Activated naive CD8-positive, alpha-beta T cell treated with anti-CD3 and anti-CD28 coated beads for 36 hours (primary cell): ENCODE measurements at regions not wholly inside any gene's neighbourhood (a gene's known extent, or its start where the extent isn't known, plus 50 kb on each side); places are given as distances from the start of the nearest gene placed in this dataset.
A peak's percentile ranks its signal among the peaks of the same experiment; 100 is the strongest.
"Not testable (repeated sequence)": the region's sequence is repeated elsewhere in the genome, so short reads cannot be mapped to it uniquely, and the experiment has no call there.

Experiments used
- DNase-seq: peaks from one replicate; pipeline ENCODE4 v3.0.0; 2021
- H3K27ac Mint-ChIP-seq: one replicate; pipeline ENCODE4 v1.8.0; 2022; ENCODE audit warnings: mild to moderate bottlenecking, moderate library complexity, mixed read lengths
- H3K27me3 Mint-ChIP-seq: one replicate; pipeline ENCODE4 v1.8.0; 2022; ENCODE audit warnings: mild to moderate bottlenecking, mixed read lengths
- H3K36me3 Mint-ChIP-seq: one replicate; pipeline ENCODE4 v1.8.0; 2021; ENCODE audit warnings: mild to moderate bottlenecking, mixed read lengths
- H3K4me1 Mint-ChIP-seq: one replicate; pipeline ENCODE4 v1.8.0; 2021; ENCODE audit warnings: mixed read lengths
- H3K4me3 Mint-ChIP-seq: one replicate; pipeline ENCODE4 v1.8.0; 2022; ENCODE audit warnings: mild to moderate bottlenecking, moderate library complexity, mixed read lengths
- H3K9me3 Mint-ChIP-seq: one replicate; pipeline ENCODE4 v1.8.0; 2022; ENCODE audit warnings: mixed read lengths

GRCh38 chr3:198139513-198140167 is 179.6 kb downstream of the LMLN start:
- not testable (repeated sequence) for H3K4me1 Mint-ChIP-seq, H3K36me3 Mint-ChIP-seq, H3K27ac Mint-ChIP-seq, H3K27me3 Mint-ChIP-seq, H3K4me3 Mint-ChIP-seq, DNase-seq, H3K9me3 Mint-ChIP-seq

GRCh38 chr3:198143300-198144137 is 183.5 kb downstream of the LMLN start:
- DNase-seq, H3K9me3 Mint-ChIP-seq, H3K4me1 Mint-ChIP-seq, H3K27ac Mint-ChIP-seq, H3K27me3 Mint-ChIP-seq, H3K4me3 Mint-ChIP-seq, H3K36me3 Mint-ChIP-seq: not testable (repeated sequence)

GRCh38 chr3:198145231-198145784 is 185.3 kb downstream of the LMLN start:
- not testable (repeated sequence) for H3K4me1 Mint-ChIP-seq, H3K27ac Mint-ChIP-seq, H3K27me3 Mint-ChIP-seq, H3K9me3 Mint-ChIP-seq, H3K36me3 Mint-ChIP-seq, DNase-seq, H3K4me3 Mint-ChIP-seq

DNA sequence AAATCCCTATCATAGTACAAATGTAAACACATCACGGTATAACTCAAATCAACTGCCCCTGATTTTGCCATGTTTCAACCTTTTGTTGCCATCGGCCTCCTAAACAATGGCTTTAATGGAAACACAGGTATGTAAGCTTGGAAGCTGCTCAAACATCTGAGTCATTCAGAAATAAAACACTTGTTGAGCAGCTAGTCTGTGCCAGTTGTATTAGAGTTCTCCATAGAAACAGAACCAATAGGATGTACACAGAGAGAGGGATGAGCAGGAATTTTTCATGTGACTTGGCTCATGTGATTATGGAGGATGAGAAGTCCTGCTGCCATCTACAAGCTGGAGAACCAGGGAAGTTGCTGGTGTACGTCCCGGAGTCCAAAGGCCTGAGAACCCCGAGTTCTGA is 186.1 kb downstream of the LMLN start:
- not testable (repeated sequence) for H3K4me1 Mint-ChIP-seq, H3K27me3 Mint-ChIP-seq, H3K27ac Mint-ChIP-seq, H3K36me3 Mint-ChIP-seq, DNase-seq, H3K4me3 Mint-ChIP-seq, H3K9me3 Mint-ChIP-seq

- H3K4me1 Mint-ChIP-seq, H3K9me3 Mint-ChIP-seq, DNase-seq, H3K36me3 Mint-ChIP-seq, H3K4me3 Mint-ChIP-seq, H3K27ac Mint-ChIP-seq, H3K27me3 Mint-ChIP-seq: not testable (repeated sequence)
Observed at GRCh38 chr3:198146559-198147164, 186.6 kb downstream of the LMLN start.

GRCh38 chr3:198147213-198147612 is 187.2 kb downstream of the LMLN start:
- H3K4me1 Mint-ChIP-seq, H3K27ac Mint-ChIP-seq, H3K9me3 Mint-ChIP-seq: not testable (repeated sequence)

GRCh38 chr3:198147993-198148392 is 188.0 kb downstream of the LMLN start:
- not testable (repeated sequence) for H3K4me3 Mint-ChIP-seq, H3K27ac Mint-ChIP-seq, H3K36me3 Mint-ChIP-seq, DNase-seq, H3K9me3 Mint-ChIP-seq, H3K27me3 Mint-ChIP-seq, H3K4me1 Mint-ChIP-seq

More at GRCh38 chr3:198147213-198147612, 187.2 kb downstream of the LMLN start:
- not testable (repeated sequence) for H3K4me3 Mint-ChIP-seq, H3K27me3 Mint-ChIP-seq, H3K36me3 Mint-ChIP-seq, DNase-seq

DNA sequence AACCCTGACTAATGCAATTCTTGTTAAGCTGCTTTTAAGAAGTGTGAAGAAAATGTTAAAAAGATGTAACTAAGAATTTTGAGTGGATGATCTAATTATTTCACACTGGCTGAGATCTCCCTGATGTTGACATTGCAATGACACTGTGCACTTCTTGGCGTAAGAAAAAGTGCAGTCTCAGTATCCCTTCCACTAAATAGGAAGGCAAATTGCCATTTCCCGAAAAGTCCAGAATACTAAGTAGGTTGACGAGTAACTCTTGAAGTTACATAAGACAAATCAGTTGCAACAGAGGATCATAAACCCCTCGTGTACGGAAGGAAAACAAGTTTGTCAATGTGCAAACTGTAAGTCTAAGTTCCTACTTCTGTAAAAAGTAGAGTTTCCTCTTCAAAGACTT is 189.9 kb downstream of the LMLN start:
- H3K27ac Mint-ChIP-seq, H3K4me1 Mint-ChIP-seq, H3K36me3 Mint-ChIP-seq, H3K27me3 Mint-ChIP-seq, DNase-seq, H3K9me3 Mint-ChIP-seq, H3K4me3 Mint-ChIP-seq: not testable (repeated sequence)

- H3K4me1 Mint-ChIP-seq, H3K36me3 Mint-ChIP-seq, H3K27me3 Mint-ChIP-seq, H3K4me3 Mint-ChIP-seq, H3K27ac Mint-ChIP-seq, DNase-seq, H3K9me3 Mint-ChIP-seq: not testable (repeated sequence)
Observed at GRCh38 chr3:198151867-198152266, 191.8 kb downstream of the LMLN start.

DNA sequence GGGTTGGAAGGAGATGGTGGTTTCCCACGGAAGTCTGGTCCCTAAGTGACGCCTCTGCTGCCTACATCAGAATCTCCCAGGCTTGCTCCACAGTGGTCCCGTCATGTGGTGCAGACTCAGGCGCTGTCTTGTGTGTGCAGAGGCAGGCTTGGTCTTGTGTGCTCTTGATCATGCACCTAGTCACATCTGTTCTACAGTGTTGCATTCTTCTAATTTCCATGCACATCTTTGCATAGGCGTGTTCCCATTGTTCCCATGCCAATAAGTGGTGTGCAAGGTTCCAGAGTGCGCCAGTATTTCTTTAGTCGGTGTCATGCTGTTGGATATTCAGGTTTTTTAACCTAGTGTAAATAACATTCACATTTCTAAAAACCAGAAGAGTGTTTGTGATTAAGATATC is 195.8 kb downstream of the LMLN start:
- not testable (repeated sequence) for H3K4me3 Mint-ChIP-seq, H3K4me1 Mint-ChIP-seq, DNase-seq, H3K27ac Mint-ChIP-seq, H3K27me3 Mint-ChIP-seq, H3K36me3 Mint-ChIP-seq, H3K9me3 Mint-ChIP-seq

DNA sequence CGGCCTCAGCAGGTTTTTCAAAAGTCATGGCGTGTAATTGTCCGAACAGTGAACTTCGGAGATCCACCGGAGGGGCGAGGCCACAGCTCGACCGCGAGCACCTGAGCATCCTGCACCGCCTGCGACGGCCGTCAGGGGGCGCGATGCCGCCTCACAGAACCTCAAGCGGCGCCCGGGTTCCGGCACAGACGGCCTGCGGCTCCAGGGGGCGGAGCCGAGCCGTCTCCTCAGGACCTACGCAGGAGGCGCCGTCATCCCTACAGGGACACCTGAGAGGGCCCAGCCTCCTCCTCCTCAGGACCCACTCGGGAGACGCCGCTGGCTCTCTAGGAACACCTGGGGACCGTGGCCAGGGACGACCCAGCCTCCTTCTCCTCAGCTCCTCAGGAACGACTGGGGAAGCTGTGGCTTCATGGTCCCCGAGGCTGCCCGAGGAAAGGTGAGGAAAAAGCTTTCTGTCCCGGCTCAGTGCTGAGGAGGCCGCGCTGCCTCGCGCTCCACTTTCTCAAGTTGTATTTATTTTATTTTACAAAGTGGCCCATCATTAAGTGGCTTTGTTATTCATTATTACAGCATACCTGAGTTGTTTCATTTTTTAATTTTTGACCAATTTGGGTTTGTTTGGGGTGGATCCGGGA is 197.3 kb downstream of the LMLN start:
- not testable (repeated sequence) for H3K4me3 Mint-ChIP-seq, H3K27me3 Mint-ChIP-seq, H3K9me3 Mint-ChIP-seq, H3K27ac Mint-ChIP-seq, H3K36me3 Mint-ChIP-seq, H3K4me1 Mint-ChIP-seq, DNase-seq

DNA sequence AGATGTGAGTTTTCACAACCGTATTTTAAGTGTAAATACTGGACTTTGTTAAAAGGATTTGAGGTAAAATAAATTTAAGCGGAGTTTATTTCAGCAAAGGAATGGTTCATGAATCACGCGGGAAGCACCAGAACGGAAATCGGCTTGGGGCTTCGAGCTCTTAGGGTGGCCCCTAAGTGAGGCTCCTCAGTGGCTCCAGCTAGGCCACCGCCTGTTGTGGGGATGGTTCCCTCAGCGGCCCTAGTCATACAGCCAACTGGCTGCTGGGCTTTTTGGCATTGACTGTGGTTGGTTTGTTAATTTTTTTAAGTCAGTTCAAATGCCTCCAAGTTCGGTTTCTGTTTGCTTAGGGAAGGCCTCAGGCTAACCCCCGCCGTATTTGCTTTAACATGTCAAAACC is 198.0 kb downstream of the LMLN start:
- not testable (repeated sequence) for H3K27me3 Mint-ChIP-seq, H3K36me3 Mint-ChIP-seq, DNase-seq, H3K9me3 Mint-ChIP-seq, H3K4me1 Mint-ChIP-seq, H3K27ac Mint-ChIP-seq
- peak overlapping the region; percentile 58 for H3K4me3 Mint-ChIP-seq

- H3K36me3 Mint-ChIP-seq, H3K4me1 Mint-ChIP-seq, H3K9me3 Mint-ChIP-seq, H3K4me3 Mint-ChIP-seq, H3K27me3 Mint-ChIP-seq, H3K27ac Mint-ChIP-seq: not testable (repeated sequence)
- peak; percentile 77 for DNase-seq
Observed at GRCh38 chr3:198167339-198168039, 207.5 kb downstream of the LMLN start.

DNA sequence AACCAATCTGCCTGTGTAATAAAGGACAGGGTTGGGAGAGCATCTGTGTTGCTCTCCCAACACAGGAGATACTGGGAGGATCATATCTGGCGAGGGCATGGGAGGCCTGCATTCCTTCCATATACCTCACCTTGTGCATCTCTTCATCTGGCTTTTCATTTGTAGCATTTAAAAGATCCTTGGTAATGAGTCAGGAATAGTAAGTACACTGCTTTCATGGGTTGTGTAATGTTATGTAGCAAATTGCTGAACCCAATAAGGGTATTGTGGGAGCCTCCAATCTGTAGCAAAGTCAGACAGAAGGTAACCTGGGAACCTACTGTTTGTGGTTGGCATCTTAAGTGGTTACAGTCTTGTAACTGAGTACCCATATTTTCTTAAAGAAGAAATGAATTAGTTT is 210.8 kb downstream of the LMLN start:
- H3K4me1 Mint-ChIP-seq, H3K27ac Mint-ChIP-seq: not testable (repeated sequence)

DNA sequence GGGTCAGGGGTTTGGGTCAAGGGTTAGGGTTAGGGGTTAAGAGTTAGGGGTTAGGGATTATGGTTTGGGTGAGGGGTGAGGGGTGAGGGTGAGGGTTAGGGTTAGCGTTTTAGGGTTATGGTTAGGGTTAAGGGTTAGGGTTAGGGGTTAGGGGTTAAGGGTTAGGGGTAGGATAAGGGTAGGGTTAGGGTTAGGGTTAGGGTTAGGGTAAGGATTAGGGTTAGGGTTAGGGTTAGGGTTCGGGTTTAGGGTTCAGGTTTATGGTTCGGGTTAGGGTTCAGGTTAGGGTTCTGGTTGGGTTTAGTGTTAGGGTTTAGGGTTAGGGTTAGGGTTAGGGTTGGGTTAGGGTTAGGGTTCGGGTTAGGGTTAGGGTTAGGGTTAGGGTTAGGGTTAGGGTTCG is 213.1 kb downstream of the LMLN start:
- not testable (repeated sequence) for DNase-seq, H3K9me3 Mint-ChIP-seq, H3K36me3 Mint-ChIP-seq, H3K27me3 Mint-ChIP-seq, H3K27ac Mint-ChIP-seq, H3K4me1 Mint-ChIP-seq, H3K4me3 Mint-ChIP-seq

More for the DNA sequence above, 210.8 kb downstream of the LMLN start:
- H3K27me3 Mint-ChIP-seq, H3K36me3 Mint-ChIP-seq, DNase-seq, H3K4me3 Mint-ChIP-seq, H3K9me3 Mint-ChIP-seq: not testable (repeated sequence)
